Heart left ventricle (tissue), 16 donors: ENCODE measurements at regions not wholly inside any gene's neighbourhood (a gene's known extent, or its start where the extent isn't known, plus 50 kb on each side); places are given as distances from the start of the nearest gene placed in this dataset.

Experiments used
- ATAC-seq, 4 donors: fragments of 200-7000 bp; cut with Tn5 transposase; one replicate each; pipeline ENCODE4 v1.9.1; 2020 to 2022; ENCODE audit warnings: moderate library complexity in 4 of 4, mild to moderate bottlenecking in 3 of 4, moderate number of reproducible peaks in 1 of 4
- DNase-seq, 5 donors: peaks; one replicate each; pipeline ENCODE4 v3.0.0-alpha.2; 2020
- H3K27ac ChIP-seq, 12 donors: fragments of 200-600 bp; sonication (generic) in 4 of 12; one replicate each; pipeline versions ENCODE4 v1.5.0 to v1.8.0; 2016 to 2022; ENCODE audit warnings: mild to moderate bottlenecking in 2 of 12
- H3K27me3 ChIP-seq, 9 donors: fragments of 200-600 bp; sonication (generic) in 2 of 9; one replicate each; pipeline versions ENCODE4 v1.5.1 to v1.8.0; 2016 to 2022; ENCODE audit warnings: mild to moderate bottlenecking in 3 of 9
- H3K36me3 ChIP-seq, 9 donors: fragments of 200-600 bp; sonication (generic) in 2 of 9; one replicate each; pipeline versions ENCODE4 v1.5.0 to v1.8.0; 2018 to 2022; ENCODE audit warnings: mild to moderate bottlenecking in 2 of 9
- H3K4me1 ChIP-seq, 12 donors: fragments of 200-600 bp; sonication (generic) in 4 of 12; one replicate each; pipeline versions ENCODE4 v1.5.0 to v1.8.0; 2016 to 2022; ENCODE audit warnings: mild to moderate bottlenecking in 3 of 12
- H3K4me3 ChIP-seq, 12 donors: fragments of 200-600 bp; sonication (generic) in 4 of 12; one replicate each; pipeline versions ENCODE4 v1.5.0 to v1.8.0; 2017 to 2022; ENCODE audit warnings: mild to moderate bottlenecking in 9 of 12, moderate library complexity in 4 of 12
- H3K9me3 ChIP-seq, 12 donors: fragments of 200-600 bp; sonication (generic) in 4 of 12; one replicate each; pipeline versions ENCODE4 v1.5.0 to v1.8.0; 2016 to 2022; ENCODE audit warnings: mild to moderate bottlenecking in 1 of 12
- CTCF ChIP-seq, 12 donors: fragments of 200-600 bp; sonication (generic) in 4 of 12; IDR thresholded peaks; one replicate each; pipeline versions ENCODE4 v1.5.0 to v1.8.0; 2018 to 2022; ENCODE audit warnings: antibody characterized with exemption in 12 of 12, mild to moderate bottlenecking in 5 of 12
- POLR2A ChIP-seq, 2 donors: fragments of 450-650 bp; IDR thresholded peaks; one replicate each; pipeline ENCODE4 v1.6.1; 2017; ENCODE audit warnings: antibody characterized with exemption in 2 of 2, mild to moderate bottlenecking in 2 of 2, moderate library complexity in 2 of 2
- WGBS, 4 donors: extraction: QIAGEN DNeasy Blood & Tissue Kit in 2 of 4; methylation state at CpG; one replicate each; pipeline versions ENCODE4 v1.1.5 to v1.1.7; 2013 to 2018; 5-methylcytosine and 5-hydroxymethylcytosine counted together
- intact Hi-C, 10 donors: fragments of 100-400 bp; cut with DNase I; formaldehyde crosslinking; loops; one replicate each; pipeline versions ENCODE4 v1.11.1 to v1.14.2; 2022
- donor health status: ischemic (EF 13 %, LVEDD 7.1; RV severe dilation, severe dysfunction).
- donor health status: healthy with polysubstance abuse.
- donor health status: DM: no; HTN: yes; CAD: no.
- donor health status: DM: no; HTN: no; CAD: no.
- donor health status: ischemic (EF 25% LVEDD 6.9; RV normal size, moderate dysfunction).
- donor health status: ischemic (EF 25% LVEDD 5.7; RV mildly dilated, moderate dysfunction).
- donor health status: healthy.
- donor health status: DM: yes; HTN: yes; CAD: no.
- donor health status: ischemic (EF 35%, LVEDD 5.7; RV mildly dilated, moderate dysfunction).
- donor health status: nonischemic (EF 11% LVEDD 7.7; RV severe dilation, severe dysfunction).
- donor health status: DM: yes; HTN: yes; CAD: no.
- donor health status: PGD.
- donor health status: ischemic (EF 29% LVEDD 5.4; RV normal size, mild dysfunction).
- donor health status: nonischemic (EF 23%, LVEDD 6.1; RV moderate dilation, normal function).

- WGBS, 4 donors: 63 to 72% (median 68%) methylated on average over 4 of the region's 4 CpGs
- no peaks in the 10 kb centered on the region for H3K36me3 ChIP-seq
- peaks cover 0 to 7% (median 0%) of the 10 kb centered on the region in 12 donors for H3K4me1 ChIP-seq
- no peaks in the 10 kb centered on the region for H3K27me3 ChIP-seq
- TF ChIP-seq CTCF (IDR thresholded peaks at IDR 0.05) (no peak), POLR2A (IDR thresholded peaks at IDR 0.05) (no peak)
- no peak overlapping the region for H3K4me3 ChIP-seq
- ATAC-seq (no peak), DNase-seq (no peak)
- no peaks in the 10 kb centered on the region for H3K9me3 ChIP-seq
- intact Hi-C loops: no loop called here
- no peak overlapping the region for H3K27ac ChIP-seq
These were observed 119.4 kb upstream of the UBE2E2 start for GRCh38 chr3:23083701-23084100.

GRCh38 chr3:23084367-23084766 lies 118.8 kb upstream of the UBE2E2 start:
- no peak for TF ChIP-seq CTCF (IDR thresholded peaks at IDR 0.05)
- no peak for TF ChIP-seq POLR2A (IDR thresholded peaks at IDR 0.05)
- H3K4me1 ChIP-seq: peaks cover 0 to 7% (median 0%) of the 10 kb centered on the region in 12 donors
- no peak for DNase-seq
- ATAC-seq: no peak
- H3K4me3 ChIP-seq: no peak overlapping the region
- no peak overlapping the region for H3K27ac ChIP-seq
- H3K9me3 ChIP-seq: no peaks in the 10 kb centered on the region
- no peaks in the 10 kb centered on the region for H3K27me3 ChIP-seq
- intact Hi-C loops: no loop called here
- H3K36me3 ChIP-seq: no peaks in the 10 kb centered on the region

- 68 to 84% (median 75%) methylated on average over 1 of the region's 1 CpG for WGBS, 4 donors
These were observed 117.9 kb upstream of the UBE2E2 start for GRCh38 chr3:23085261-23085660.

GRCh38 chr3:23086331-23086730 lies 116.8 kb upstream of the UBE2E2 start:
- intact Hi-C loops: no loop called here
- 89 to 98% (median 93%) methylated on average over 4 of the region's 4 CpGs for WGBS, 4 donors

More at GRCh38 chr3:23085261-23085660, 117.9 kb upstream of the UBE2E2 start:
- H3K4me3 ChIP-seq: no peak overlapping the region
- DNase-seq: no peak
- no peaks in the 10 kb centered on the region for H3K27me3 ChIP-seq
- H3K9me3 ChIP-seq: no peaks in the 10 kb centered on the region
- H3K27ac ChIP-seq: no peak overlapping the region
- intact Hi-C loops: no loop called here
- ATAC-seq: peak in 1 of 4 donors; percentile 36
- TF ChIP-seq POLR2A (IDR thresholded peaks at IDR 0.05): no peak
- no peak for TF ChIP-seq CTCF (IDR thresholded peaks at IDR 0.05)
- peaks cover 0 to 4% (median 0%) of the 10 kb centered on the region in 12 donors for H3K4me1 ChIP-seq
- no peaks in the 10 kb centered on the region for H3K36me3 ChIP-seq

More at GRCh38 chr3:23086331-23086730, 116.8 kb upstream of the UBE2E2 start:
- no peaks in the 10 kb centered on the region for H3K9me3 ChIP-seq
- H3K27me3 ChIP-seq: no peaks in the 10 kb centered on the region
- no peaks in the 10 kb centered on the region for H3K36me3 ChIP-seq
- no peak for ATAC-seq
- TF ChIP-seq POLR2A (IDR thresholded peaks at IDR 0.05) (no peak), CTCF (IDR thresholded peaks at IDR 0.05) (no peak)
- no peak for DNase-seq
- H3K27ac ChIP-seq: peak overlapping the region in 1 of 12 donors; percentile 46
- no peak overlapping the region for H3K4me3 ChIP-seq
- H3K4me1 ChIP-seq: peaks cover 0 to 3% (median 0%) of the 10 kb centered on the region in 12 donors
